ENCODE measurements at regions not wholly inside any gene's neighbourhood (a gene's known extent, or its start where the extent isn't known, plus 50 kb on each side); places are given as distances from the start of the nearest gene placed in this dataset.

- TF ChIP-seq CTCF (IDR thresholded peaks at IDR 0.05 in 8 of 11, conservative IDR thresholded peaks at IDR 0.05 in 3 of 11) (no peak), POLR2A (IDR thresholded peaks at IDR 0.05) (no peak)
Observed at GRCh38 chr2:41602341-41602740, 445.5 kb upstream of the PKDCC start.
